Mesenchymal stem cell (in vitro differentiated cells and primary cell): ENCODE measurements at regions not wholly inside any gene's neighbourhood (a gene's known extent, or its start where the extent isn't known, plus 50 kb on each side); places are given as distances from the start of the nearest gene placed in this dataset.

Experiments used
- DNase-seq: peaks from one replicate; pipeline ENCODE4 v3.0.0-alpha.2; 2013
- H2AFZ ChIP-seq: one replicate; pipeline ENCODE4 v1.6.1; 2013; ENCODE audit warnings: low read depth, mild to moderate bottlenecking, control low read depth, inconsistent platforms, low read length, moderate library complexity
- H2AK5ac ChIP-seq: 2 replicates; pipeline ENCODE4 v1.6.1; 2013; ENCODE audit warnings: low read length, moderate library complexity, mild to moderate bottlenecking, inconsistent platforms; ENCODE audit not compliant: severe bottlenecking
- H2BK120ac ChIP-seq: one replicate; pipeline ENCODE4 v1.6.1; 2013; ENCODE audit warnings: low read depth, mild to moderate bottlenecking, inconsistent platforms, low read length, moderate library complexity
- H2BK12ac ChIP-seq, 2 experiments: one replicate each; pipeline ENCODE4 v1.6.1; 2013; ENCODE audit warnings: inconsistent platforms in 2 of 2, low read length in 2 of 2, mild to moderate bottlenecking in 2 of 2, moderate library complexity in 2 of 2, control low read depth in 1 of 2
- H2BK15ac ChIP-seq: one replicate; pipeline ENCODE4 v1.6.1; 2013; ENCODE audit warnings: mild to moderate bottlenecking, low read depth, inconsistent platforms; ENCODE audit not compliant: poor library complexity, severe bottlenecking
- H2BK5ac ChIP-seq: 2 replicates; pipeline ENCODE4 v1.6.1; 2013; ENCODE audit warnings: low read depth, mild to moderate bottlenecking, low read length, control low read depth, inconsistent platforms; ENCODE audit not compliant: poor library complexity, severe bottlenecking
- H3K14ac ChIP-seq, 2 experiments: one replicate each; pipeline ENCODE4 v1.6.1; 2013; ENCODE audit warnings: inconsistent platforms in 2 of 2, low read length in 2 of 2, control low read depth in 1 of 2, mild to moderate bottlenecking in 1 of 2, moderate library complexity in 1 of 2
- H3K18ac ChIP-seq, 2 experiments: one replicate each; pipeline ENCODE4 v1.6.1; 2013; ENCODE audit warnings: inconsistent platforms in 2 of 2, low read length in 2 of 2, control low read depth in 1 of 2, low read depth in 1 of 2, mild to moderate bottlenecking in 1 of 2
- H3K23ac ChIP-seq, 2 experiments: one replicate each; pipeline ENCODE4 v1.6.1; 2013; ENCODE audit warnings: inconsistent platforms in 2 of 2, low read length in 2 of 2, mild to moderate bottlenecking in 2 of 2, moderate library complexity in 2 of 2, control low read depth in 1 of 2
- H3K27ac ChIP-seq: 2 replicates; pipeline ENCODE4 v1.5.1; 2013; ENCODE audit warnings: mild to moderate bottlenecking, moderate library complexity, low read length, control low read depth, inconsistent platforms; ENCODE audit not compliant: poor library complexity, severe bottlenecking
- H3K27me3 ChIP-seq, 2 experiments: 2 replicates each; pipeline versions ENCODE4 v1.6.1 to v1.7.0; 2013; ENCODE audit warnings: low read length in 2 of 2, mild to moderate bottlenecking in 2 of 2, moderate library complexity in 2 of 2, control low read depth in 1 of 2, inconsistent platforms in 1 of 2; ENCODE audit not compliant: control insufficient read depth in 1 of 2, insufficient read depth in 1 of 2
- H3K36me3 ChIP-seq, 2 experiments: 2 replicates each; pipeline versions ENCODE4 v1.6.1 to v1.7.0; 2013; ENCODE audit warnings: low read length in 2 of 2, control low read depth in 1 of 2, inconsistent platforms in 1 of 2, low read depth in 1 of 2, mild to moderate bottlenecking in 1 of 2; ENCODE audit not compliant: insufficient read depth in 2 of 2, control insufficient read depth in 1 of 2
- H3K4ac ChIP-seq, 2 experiments: one replicate each; pipeline ENCODE4 v1.6.1; 2013; ENCODE audit warnings: inconsistent platforms in 2 of 2, low read length in 2 of 2, mild to moderate bottlenecking in 2 of 2, moderate library complexity in 2 of 2, control low read depth in 1 of 2, low read depth in 1 of 2
- H3K4me1 ChIP-seq: 2 replicates; pipeline ENCODE4 v1.6.1; 2013; ENCODE audit warnings: low read depth, low read length, control low read depth; ENCODE audit not compliant: control insufficient read depth, insufficient read depth
- H3K4me2 ChIP-seq: 2 replicates; pipeline ENCODE4 v1.6.1; 2013; ENCODE audit warnings: low read length, mild to moderate bottlenecking, inconsistent platforms; ENCODE audit not compliant: poor library complexity, severe bottlenecking
- H3K4me3 ChIP-seq, 2 experiments: 2 replicates each; pipeline versions ENCODE4 v1.5.1 to v1.7.0; 2013; ENCODE audit warnings: low read length in 2 of 2, mild to moderate bottlenecking in 2 of 2, control low read depth in 1 of 2, low read depth in 1 of 2; ENCODE audit not compliant: insufficient read depth in 1 of 2
- H3K79me1 ChIP-seq: replicated peaks from 2 replicates; pipeline ENCODE4 v1.6.1; 2013; ENCODE audit warnings: mild to moderate bottlenecking, control low read depth, low read length, inconsistent platforms; ENCODE audit not compliant: poor library complexity, severe bottlenecking
- H3K9ac ChIP-seq: 2 replicates; pipeline ENCODE4 v1.7.0; 2013; ENCODE audit warnings: mild to moderate bottlenecking, low read length, moderate library complexity
- H3K9me3 ChIP-seq: 2 replicates; pipeline ENCODE4 v1.7.0; 2013; ENCODE audit warnings: mild to moderate bottlenecking, low read length; ENCODE audit not compliant: control insufficient read depth
- H4K8ac ChIP-seq: one replicate; pipeline ENCODE4 v1.6.1; 2013; ENCODE audit warnings: inconsistent platforms, mild to moderate bottlenecking, low read length, moderate library complexity
- H4K91ac ChIP-seq: one replicate; pipeline ENCODE4 v1.6.1; 2013; ENCODE audit warnings: mild to moderate bottlenecking, low read length, inconsistent platforms
- WGBS: methylation state at CpG from one replicate; pipeline ENCODE4 v1.1.7; 2013; ENCODE audit warnings: mixed read lengths; 5-methylcytosine and 5-hydroxymethylcytosine counted together

GRCh38 chr3:157097198-157097597 is 62.7 kb downstream of the CCNL1 start:
- no peak overlapping the region for H3K9ac ChIP-seq
- WGBS = 93% methylated on average over 6 of the region's 6 CpGs
- no peak overlapping the region for H2AK5ac ChIP-seq
- H2BK12ac ChIP-seq = no peak overlapping the region
- no peaks in the 10 kb centered on the region for H3K9me3 ChIP-seq
- H3K4me1 ChIP-seq = peaks cover 4% of the 10 kb centered on the region
- no peak overlapping the region for H2BK5ac ChIP-seq
- no peak overlapping the region for H3K27ac ChIP-seq
- no peak overlapping the region for H2AFZ ChIP-seq
- no peak overlapping the region for H3K4me3 ChIP-seq
- H3K14ac ChIP-seq = no peak overlapping the region
- no peak overlapping the region for H3K18ac ChIP-seq
- H3K23ac ChIP-seq = no peak overlapping the region
- no peak overlapping the region for H4K91ac ChIP-seq
- no peak overlapping the region for H4K8ac ChIP-seq
- H3K4ac ChIP-seq = no peak overlapping the region
- H2BK120ac ChIP-seq = no peak overlapping the region
- DNase-seq = no peak
- no peaks in the 10 kb centered on the region for H3K36me3 ChIP-seq
- no peak overlapping the region for H3K4me2 ChIP-seq
- H3K27me3 ChIP-seq = no peaks in the 10 kb centered on the region
- H2BK15ac ChIP-seq = no peak overlapping the region
- H3K79me1 ChIP-seq = no peaks in the 10 kb centered on the region

- no peak overlapping the region for H3K14ac ChIP-seq
- DNase-seq = no peak
- no peak overlapping the region for H2BK120ac ChIP-seq
- no peaks in the 10 kb centered on the region for H3K9me3 ChIP-seq
- H2BK5ac ChIP-seq = no peak overlapping the region
- no peak overlapping the region for H2AK5ac ChIP-seq
- no peak overlapping the region for H4K8ac ChIP-seq
- H3K4me2 ChIP-seq = no peak overlapping the region
- 98% methylated on average over 4 of the region's 5 CpGs for WGBS
- no peak overlapping the region for H3K9ac ChIP-seq
- peaks cover 4% of the 10 kb centered on the region for H3K4me1 ChIP-seq
- H3K36me3 ChIP-seq = no peaks in the 10 kb centered on the region
- peak overlapping the region; percentile 10 for H4K91ac ChIP-seq
- H2BK12ac ChIP-seq = no peak overlapping the region
- H3K18ac ChIP-seq = no peak overlapping the region
- H3K4ac ChIP-seq = no peak overlapping the region
- H3K27me3 ChIP-seq = no peaks in the 10 kb centered on the region
- no peaks in the 10 kb centered on the region for H3K79me1 ChIP-seq
- no peak overlapping the region for H3K4me3 ChIP-seq
- no peak overlapping the region for H2BK15ac ChIP-seq
- no peak overlapping the region for H2AFZ ChIP-seq
- H3K27ac ChIP-seq = no peak overlapping the region
- no peak overlapping the region for H3K23ac ChIP-seq
These were observed 63.6 kb downstream of the CCNL1 start for GRCh38 chr3:157096328-157096727.
